WTC11 (cell line): ENCODE measurements at regions not wholly inside any gene's neighbourhood (a gene's known extent, or its start where the extent isn't known, plus 50 kb on each side); places are given as distances from the start of the nearest gene placed in this dataset.

Source experiments
- ATAC-seq: fragments of 200-7000 bp; cut with Tn5 transposase; 2 replicates; pipeline ENCODE4 v1.10.0; 2021; ENCODE audit warnings: mild to moderate bottlenecking, moderate library complexity
- CTCF ChIA-PET: fragments of 300-600 bp; sonication (Branson Sonifier 250); formaldehyde crosslinking; loops from one replicate; lab custom pipeline; 2021; ENCODE audit warnings: antibody characterized with exemption; lab: Charles Lee
- POLR2A ChIA-PET: fragments of 350-600 bp; sonication (Branson Sonifier 250); formaldehyde crosslinking; loops from one replicate; lab custom pipeline; 2021; ENCODE audit warnings: antibody characterized with exemption; lab: Charles Lee
- DNase-seq: peaks from one replicate; pipeline ENCODE4 v3.0.0; 2021; ENCODE audit warnings: low spot score
- H3K27ac Mint-ChIP-seq: 2 replicates; pipeline ENCODE4 v1.8.0; 2021; ENCODE audit warnings: mixed read lengths
- H3K27me3 Mint-ChIP-seq: 2 replicates; pipeline ENCODE4 v1.8.0; 2021; ENCODE audit warnings: low read depth, mild to moderate bottlenecking, moderate library complexity, mixed read lengths
- H3K36me3 Mint-ChIP-seq: 2 replicates; pipeline ENCODE4 v1.8.0; 2021; ENCODE audit warnings: mixed read lengths
- H3K4me1 Mint-ChIP-seq: 2 replicates; pipeline ENCODE4 v1.8.0; 2022; ENCODE audit warnings: mixed read lengths
- H3K4me3 Mint-ChIP-seq: 2 replicates; pipeline ENCODE4 v1.8.0; 2021; ENCODE audit warnings: mild to moderate bottlenecking, moderate library complexity, mixed read lengths
- H3K9me3 Mint-ChIP-seq: 2 replicates; pipeline ENCODE4 v1.8.0; 2021; ENCODE audit warnings: mixed read lengths
- CREM ChIP-seq: sonication (generic); formaldehyde crosslinking; IDR thresholded peaks from 2 replicates; pipeline ENCODE4 v1.8.1; 2022; ENCODE audit warnings: mild to moderate bottlenecking, missing genetic modification reagents, moderate library complexity
- E2F5 ChIP-seq: sonication (generic); formaldehyde crosslinking; IDR thresholded peaks from 2 replicates; pipeline ENCODE4 v1.8.1; 2022; ENCODE audit warnings: mild to moderate bottlenecking, moderate library complexity, missing genetic modification reagents
- EMX1 ChIP-seq: fragments of 250-450 bp; sonication (Bioruptor Pico); IDR thresholded peaks from 2 replicates; pipeline ENCODE4 v1.8.0; 2021; ENCODE audit warnings: mild to moderate bottlenecking
- FOXJ3 ChIP-seq: sonication (generic); formaldehyde crosslinking; IDR thresholded peaks from 2 replicates; pipeline ENCODE4 v1.9.0; 2021; ENCODE audit warnings: missing genetic modification reagents, mild to moderate bottlenecking, borderline replicate concordance
- FOXP1 ChIP-seq: sonication (generic); formaldehyde crosslinking; IDR thresholded peaks from 2 replicates; pipeline ENCODE4 v1.8.0; 2022; ENCODE audit warnings: missing genetic modification reagents, mild to moderate bottlenecking, moderate library complexity, borderline replicate concordance
- GABPB1 ChIP-seq: sonication (generic); formaldehyde crosslinking; IDR thresholded peaks from 2 replicates; pipeline ENCODE4 v1.8.1; 2023; ENCODE audit warnings: mild to moderate bottlenecking, missing genetic modification reagents
- IRF2 ChIP-seq: sonication (generic); formaldehyde crosslinking; IDR thresholded peaks from 2 replicates; pipeline ENCODE4 v1.8.0; 2022; ENCODE audit warnings: low read depth, missing genetic modification reagents, borderline replicate concordance
- KAT7 ChIP-seq: sonication (generic); formaldehyde crosslinking; IDR thresholded peaks from 2 replicates; pipeline ENCODE4 v1.8.1; 2023; ENCODE audit warnings: missing genetic modification reagents, mild to moderate bottlenecking, borderline replicate concordance
- MYBL2 ChIP-seq: sonication (generic); formaldehyde crosslinking; IDR thresholded peaks from 2 replicates; pipeline ENCODE4 v1.8.1; 2023; ENCODE audit warnings: mild to moderate bottlenecking, moderate library complexity, missing genetic modification reagents
- PRRX2 ChIP-seq: fragments of 250-450 bp; sonication (Bioruptor Pico); IDR thresholded peaks from 2 replicates; pipeline ENCODE4 v1.8.0; 2021; ENCODE audit warnings: mild to moderate bottlenecking
- RELA ChIP-seq: sonication (generic); formaldehyde crosslinking; IDR thresholded peaks from 2 replicates; pipeline ENCODE4 v1.8.1; 2022; ENCODE audit warnings: missing genetic modification reagents, mild to moderate bottlenecking, borderline replicate concordance
- ZNF219 ChIP-seq: sonication (generic); formaldehyde crosslinking; IDR thresholded peaks from 2 replicates; pipeline ENCODE4 v1.8.0; 2023; ENCODE audit warnings: missing genetic modification reagents, mild to moderate bottlenecking, borderline replicate concordance
- ZNF263 ChIP-seq: sonication (generic); formaldehyde crosslinking; IDR thresholded peaks from 2 replicates; pipeline ENCODE4 v1.8.1; 2022; ENCODE audit warnings: low read depth, mild to moderate bottlenecking, moderate library complexity, missing genetic modification reagents
- ZNF416 ChIP-seq: fragments of 250-450 bp; sonication (Bioruptor Pico); IDR thresholded peaks from 2 replicates; pipeline ENCODE4 v1.9.0; 2021; ENCODE audit warnings: mild to moderate bottlenecking, inconsistent platforms
- TF ChIP-seq, protein P1 (sequence below): sonication (generic); formaldehyde crosslinking; IDR thresholded peaks from 2 replicates; pipeline ENCODE4 v1.8.0; 2023; ENCODE audit warnings: missing genetic modification reagents, mild to moderate bottlenecking, borderline replicate concordance
- TF ChIP-seq, protein P2 (sequence below): fragments of 200-600 bp; IDR thresholded peaks from 2 replicates; pipeline ENCODE4 v1.8.0; 2022; ENCODE audit warnings: antibody characterized with exemption
- TF ChIP-seq, protein P3 (sequence below): sonication (generic); formaldehyde crosslinking; IDR thresholded peaks from 2 replicates; pipeline ENCODE4 v1.8.1; 2023; ENCODE audit warnings: mild to moderate bottlenecking, missing genetic modification reagents
- TF ChIP-seq, protein P4 (sequence below): sonication (generic); formaldehyde crosslinking; IDR thresholded peaks from 2 replicates; pipeline ENCODE4 v1.8.0; 2023; ENCODE audit warnings: mild to moderate bottlenecking, missing genetic modification reagents
- TF ChIP-seq, protein P5 (sequence below): sonication (generic); formaldehyde crosslinking; conservative IDR thresholded peaks from 2 replicates; pipeline ENCODE4 v1.8.1; 2023; ENCODE audit warnings: mild to moderate bottlenecking, low read depth, missing genetic modification reagents, moderate library complexity
- TF ChIP-seq, protein P6 (sequence below): sonication (generic); formaldehyde crosslinking; IDR thresholded peaks from 2 replicates; pipeline ENCODE4 v1.8.0; 2022; ENCODE audit warnings: mild to moderate bottlenecking, missing genetic modification reagents

GRCh38 chr16:54631782-54632181 lies 298.9 kb upstream of the IRX5 start:
- ChIA-PET POLR2A (no interaction called here), CTCF (interaction anchor here (0.6 kb wide), 1 partner anchor 383 kb away, joined by 3 read pairs; no protein-coding TSS in a partner anchor)
- no peak overlapping the region for H3K27ac Mint-ChIP-seq
- no peaks in the 10 kb centered on the region for H3K36me3 Mint-ChIP-seq
- DNase-seq: no peak
- H3K4me1 Mint-ChIP-seq: no peaks in the 10 kb centered on the region; the same call in 1 of the 2 replicates
- H3K4me3 Mint-ChIP-seq: no peak overlapping the region
- peaks cover 21% of the 10 kb centered on the region for H3K27me3 Mint-ChIP-seq
- H3K9me3 Mint-ChIP-seq: no peaks in the 10 kb centered on the region; the same call in 1 of the 2 replicates
- no peak for ATAC-seq
- no peak for TF ChIP-seq IRF2 (CRISPR knock-in tag)
- TF ChIP-seq, protein P1, sequence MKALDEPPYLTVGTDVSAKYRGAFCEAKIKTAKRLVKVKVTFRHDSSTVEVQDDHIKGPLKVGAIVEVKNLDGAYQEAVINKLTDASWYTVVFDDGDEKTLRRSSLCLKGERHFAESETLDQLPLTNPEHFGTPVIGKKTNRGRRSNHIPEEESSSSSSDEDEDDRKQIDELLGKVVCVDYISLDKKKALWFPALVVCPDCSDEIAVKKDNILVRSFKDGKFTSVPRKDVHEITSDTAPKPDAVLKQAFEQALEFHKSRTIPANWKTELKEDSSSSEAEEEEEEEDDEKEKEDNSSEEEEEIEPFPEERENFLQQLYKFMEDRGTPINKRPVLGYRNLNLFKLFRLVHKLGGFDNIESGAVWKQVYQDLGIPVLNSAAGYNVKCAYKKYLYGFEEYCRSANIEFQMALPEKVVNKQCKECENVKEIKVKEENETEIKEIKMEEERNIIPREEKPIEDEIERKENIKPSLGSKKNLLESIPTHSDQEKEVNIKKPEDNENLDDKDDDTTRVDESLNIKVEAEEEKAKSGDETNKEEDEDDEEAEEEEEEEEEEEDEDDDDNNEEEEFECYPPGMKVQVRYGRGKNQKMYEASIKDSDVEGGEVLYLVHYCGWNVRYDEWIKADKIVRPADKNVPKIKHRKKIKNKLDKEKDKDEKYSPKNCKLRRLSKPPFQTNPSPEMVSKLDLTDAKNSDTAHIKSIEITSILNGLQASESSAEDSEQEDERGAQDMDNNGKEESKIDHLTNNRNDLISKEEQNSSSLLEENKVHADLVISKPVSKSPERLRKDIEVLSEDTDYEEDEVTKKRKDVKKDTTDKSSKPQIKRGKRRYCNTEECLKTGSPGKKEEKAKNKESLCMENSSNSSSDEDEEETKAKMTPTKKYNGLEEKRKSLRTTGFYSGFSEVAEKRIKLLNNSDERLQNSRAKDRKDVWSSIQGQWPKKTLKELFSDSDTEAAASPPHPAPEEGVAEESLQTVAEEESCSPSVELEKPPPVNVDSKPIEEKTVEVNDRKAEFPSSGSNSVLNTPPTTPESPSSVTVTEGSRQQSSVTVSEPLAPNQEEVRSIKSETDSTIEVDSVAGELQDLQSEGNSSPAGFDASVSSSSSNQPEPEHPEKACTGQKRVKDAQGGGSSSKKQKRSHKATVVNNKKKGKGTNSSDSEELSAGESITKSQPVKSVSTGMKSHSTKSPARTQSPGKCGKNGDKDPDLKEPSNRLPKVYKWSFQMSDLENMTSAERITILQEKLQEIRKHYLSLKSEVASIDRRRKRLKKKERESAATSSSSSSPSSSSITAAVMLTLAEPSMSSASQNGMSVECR: no peak
- no peak for TF ChIP-seq ZNF416 (CRISPR knock-in tag)
- TF ChIP-seq PRRX2 (CRISPR knock-in tag): no peak
- TF ChIP-seq MYBL2: no peak
- no peak for TF ChIP-seq KAT7 (CRISPR knock-in tag)
- TF ChIP-seq, protein P2, sequence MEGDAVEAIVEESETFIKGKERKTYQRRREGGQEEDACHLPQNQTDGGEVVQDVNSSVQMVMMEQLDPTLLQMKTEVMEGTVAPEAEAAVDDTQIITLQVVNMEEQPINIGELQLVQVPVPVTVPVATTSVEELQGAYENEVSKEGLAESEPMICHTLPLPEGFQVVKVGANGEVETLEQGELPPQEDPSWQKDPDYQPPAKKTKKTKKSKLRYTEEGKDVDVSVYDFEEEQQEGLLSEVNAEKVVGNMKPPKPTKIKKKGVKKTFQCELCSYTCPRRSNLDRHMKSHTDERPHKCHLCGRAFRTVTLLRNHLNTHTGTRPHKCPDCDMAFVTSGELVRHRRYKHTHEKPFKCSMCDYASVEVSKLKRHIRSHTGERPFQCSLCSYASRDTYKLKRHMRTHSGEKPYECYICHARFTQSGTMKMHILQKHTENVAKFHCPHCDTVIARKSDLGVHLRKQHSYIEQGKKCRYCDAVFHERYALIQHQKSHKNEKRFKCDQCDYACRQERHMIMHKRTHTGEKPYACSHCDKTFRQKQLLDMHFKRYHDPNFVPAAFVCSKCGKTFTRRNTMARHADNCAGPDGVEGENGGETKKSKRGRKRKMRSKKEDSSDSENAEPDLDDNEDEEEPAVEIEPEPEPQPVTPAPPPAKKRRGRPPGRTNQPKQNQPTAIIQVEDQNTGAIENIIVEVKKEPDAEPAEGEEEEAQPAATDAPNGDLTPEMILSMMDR: no peak
- no peak for TF ChIP-seq GABPB1 (CRISPR knock-in tag)
- no peak for TF ChIP-seq CREM (CRISPR knock-in tag)
- TF ChIP-seq EMX1 (CRISPR knock-in tag): no peak
- TF ChIP-seq, protein P3, sequence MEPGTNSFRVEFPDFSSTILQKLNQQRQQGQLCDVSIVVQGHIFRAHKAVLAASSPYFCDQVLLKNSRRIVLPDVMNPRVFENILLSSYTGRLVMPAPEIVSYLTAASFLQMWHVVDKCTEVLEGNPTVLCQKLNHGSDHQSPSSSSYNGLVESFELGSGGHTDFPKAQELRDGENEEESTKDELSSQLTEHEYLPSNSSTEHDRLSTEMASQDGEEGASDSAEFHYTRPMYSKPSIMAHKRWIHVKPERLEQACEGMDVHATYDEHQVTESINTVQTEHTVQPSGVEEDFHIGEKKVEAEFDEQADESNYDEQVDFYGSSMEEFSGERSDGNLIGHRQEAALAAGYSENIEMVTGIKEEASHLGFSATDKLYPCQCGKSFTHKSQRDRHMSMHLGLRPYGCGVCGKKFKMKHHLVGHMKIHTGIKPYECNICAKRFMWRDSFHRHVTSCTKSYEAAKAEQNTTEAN (CRISPR knock-in tag): no peak
- TF ChIP-seq ZNF219 (CRISPR knock-in tag): no peak
- TF ChIP-seq E2F5: no peak
- no peak for TF ChIP-seq ZNF263
- TF ChIP-seq, protein P4, sequence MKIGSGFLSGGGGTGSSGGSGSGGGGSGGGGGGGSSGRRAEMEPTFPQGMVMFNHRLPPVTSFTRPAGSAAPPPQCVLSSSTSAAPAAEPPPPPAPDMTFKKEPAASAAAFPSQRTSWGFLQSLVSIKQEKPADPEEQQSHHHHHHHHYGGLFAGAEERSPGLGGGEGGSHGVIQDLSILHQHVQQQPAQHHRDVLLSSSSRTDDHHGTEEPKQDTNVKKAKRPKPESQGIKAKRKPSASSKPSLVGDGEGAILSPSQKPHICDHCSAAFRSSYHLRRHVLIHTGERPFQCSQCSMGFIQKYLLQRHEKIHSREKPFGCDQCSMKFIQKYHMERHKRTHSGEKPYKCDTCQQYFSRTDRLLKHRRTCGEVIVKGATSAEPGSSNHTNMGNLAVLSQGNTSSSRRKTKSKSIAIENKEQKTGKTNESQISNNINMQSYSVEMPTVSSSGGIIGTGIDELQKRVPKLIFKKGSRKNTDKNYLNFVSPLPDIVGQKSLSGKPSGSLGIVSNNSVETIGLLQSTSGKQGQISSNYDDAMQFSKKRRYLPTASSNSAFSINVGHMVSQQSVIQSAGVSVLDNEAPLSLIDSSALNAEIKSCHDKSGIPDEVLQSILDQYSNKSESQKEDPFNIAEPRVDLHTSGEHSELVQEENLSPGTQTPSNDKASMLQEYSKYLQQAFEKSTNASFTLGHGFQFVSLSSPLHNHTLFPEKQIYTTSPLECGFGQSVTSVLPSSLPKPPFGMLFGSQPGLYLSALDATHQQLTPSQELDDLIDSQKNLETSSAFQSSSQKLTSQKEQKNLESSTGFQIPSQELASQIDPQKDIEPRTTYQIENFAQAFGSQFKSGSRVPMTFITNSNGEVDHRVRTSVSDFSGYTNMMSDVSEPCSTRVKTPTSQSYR (CRISPR knock-in tag): no peak
- TF ChIP-seq FOXJ3 (CRISPR knock-in tag): no peak
- TF ChIP-seq, protein P5, sequence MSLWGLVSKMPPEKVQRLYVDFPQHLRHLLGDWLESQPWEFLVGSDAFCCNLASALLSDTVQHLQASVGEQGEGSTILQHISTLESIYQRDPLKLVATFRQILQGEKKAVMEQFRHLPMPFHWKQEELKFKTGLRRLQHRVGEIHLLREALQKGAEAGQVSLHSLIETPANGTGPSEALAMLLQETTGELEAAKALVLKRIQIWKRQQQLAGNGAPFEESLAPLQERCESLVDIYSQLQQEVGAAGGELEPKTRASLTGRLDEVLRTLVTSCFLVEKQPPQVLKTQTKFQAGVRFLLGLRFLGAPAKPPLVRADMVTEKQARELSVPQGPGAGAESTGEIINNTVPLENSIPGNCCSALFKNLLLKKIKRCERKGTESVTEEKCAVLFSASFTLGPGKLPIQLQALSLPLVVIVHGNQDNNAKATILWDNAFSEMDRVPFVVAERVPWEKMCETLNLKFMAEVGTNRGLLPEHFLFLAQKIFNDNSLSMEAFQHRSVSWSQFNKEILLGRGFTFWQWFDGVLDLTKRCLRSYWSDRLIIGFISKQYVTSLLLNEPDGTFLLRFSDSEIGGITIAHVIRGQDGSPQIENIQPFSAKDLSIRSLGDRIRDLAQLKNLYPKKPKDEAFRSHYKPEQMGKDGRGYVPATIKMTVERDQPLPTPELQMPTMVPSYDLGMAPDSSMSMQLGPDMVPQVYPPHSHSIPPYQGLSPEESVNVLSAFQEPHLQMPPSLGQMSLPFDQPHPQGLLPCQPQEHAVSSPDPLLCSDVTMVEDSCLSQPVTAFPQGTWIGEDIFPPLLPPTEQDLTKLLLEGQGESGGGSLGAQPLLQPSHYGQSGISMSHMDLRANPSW (CRISPR knock-in tag): no peak
- TF ChIP-seq, protein P6, sequence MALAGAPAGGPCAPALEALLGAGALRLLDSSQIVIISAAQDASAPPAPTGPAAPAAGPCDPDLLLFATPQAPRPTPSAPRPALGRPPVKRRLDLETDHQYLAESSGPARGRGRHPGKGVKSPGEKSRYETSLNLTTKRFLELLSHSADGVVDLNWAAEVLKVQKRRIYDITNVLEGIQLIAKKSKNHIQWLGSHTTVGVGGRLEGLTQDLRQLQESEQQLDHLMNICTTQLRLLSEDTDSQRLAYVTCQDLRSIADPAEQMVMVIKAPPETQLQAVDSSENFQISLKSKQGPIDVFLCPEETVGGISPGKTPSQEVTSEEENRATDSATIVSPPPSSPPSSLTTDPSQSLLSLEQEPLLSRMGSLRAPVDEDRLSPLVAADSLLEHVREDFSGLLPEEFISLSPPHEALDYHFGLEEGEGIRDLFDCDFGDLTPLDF (CRISPR knock-in tag): no peak
- TF ChIP-seq FOXP1 (CRISPR knock-in tag): no peak
- TF ChIP-seq RELA (CRISPR knock-in tag): no peak
